ENCODE measurements at regions not wholly inside any gene's neighbourhood (a gene's known extent, or its start where the extent isn't known, plus 50 kb on each side); places are given as distances from the start of the nearest gene placed in this dataset.

GRCh38 chr18:55893948-55894347 lies 306.0 kb upstream of the TCF4 start:
- H3K79me1 ChIP-seq (ENCODE audit: low read depth in 1 of 2, low read length in 2 of 2) = no peaks in the 10 kb centered on the region
- no peak overlapping the region for H4K91ac ChIP-seq (ENCODE audit: insufficient read depth, low read depth, low read length)
- no peak overlapping the region for H4K5ac ChIP-seq (ENCODE audit: low read depth, low read length)
- no peaks in the 10 kb centered on the region for H3K27me3 ChIP-seq (ENCODE audit: control insufficient read depth, insufficient read depth, low read length)
- no peak overlapping the region for H3K4ac ChIP-seq (ENCODE audit: low read depth, low read length)
- intact Hi-C loops (cut with micrococcal nuclease) = no loop called here
- H4K8ac ChIP-seq (ENCODE audit: low read depth in 2 of 2, low read length in 2 of 2) = no peak overlapping the region
- no peak overlapping the region for H2BK5ac ChIP-seq (ENCODE audit: low read depth, low read length, poor library complexity, severe bottlenecking)
- H3K14ac ChIP-seq (replicated peaks; ENCODE audit: low read depth, low read length) = no peak overlapping the region
- 100% methylated on average over 3 of the region's 5 CpGs; no CpG with 5 or more reads in 1 of the 2 experiments for WGBS, 2 experiments (ENCODE audit: extremely low coverage in 2 of 2, insufficient read length in 1 of 2)
- no peak overlapping the region for H3K27ac ChIP-seq (ENCODE audit: insufficient read depth, low read length)
- H3K4me3 ChIP-seq (ENCODE audit: insufficient read depth, low read depth, low read length) = no peak overlapping the region
- H2AK5ac ChIP-seq (ENCODE audit: low read depth, low read length) = no peak overlapping the region
- TF ChIP-seq MAFK (IDR thresholded peaks at IDR 0.05; ENCODE audit: low read depth, low read length) (no peak), CHD1 (IDR thresholded peaks at IDR 0.05; ENCODE audit: low read depth, low read length) (no peak), FOS (IDR thresholded peaks at IDR 0.05; ENCODE audit: low read depth, low read length) (no peak), USF2 (IDR thresholded peaks at IDR 0.05; ENCODE audit: low read depth, low read length) (no peak), POLR2A (IDR thresholded peaks at IDR 0.05; ENCODE audit: low read depth, low read length) (no peak), MAZ (IDR thresholded peaks at IDR 0.05; ENCODE audit: borderline replicate concordance, low read depth, low read length) (no peak), BHLHE40 (IDR thresholded peaks at IDR 0.05; ENCODE audit: low read depth, low read length) (no peak), RCOR1 (IDR thresholded peaks at IDR 0.05; ENCODE audit: insufficient replicate concordance, low read length) (no peak), SMC3 (IDR thresholded peaks at IDR 0.05; ENCODE audit: low read depth, low read length) (no peak), CEBPB (IDR thresholded peaks at IDR 0.05; ENCODE audit: low read depth, low read length) (no peak), CTCF (conservative IDR thresholded peaks at IDR 0.05; ENCODE audit: low read depth, low read length) (no peak), RAD21 (IDR thresholded peaks at IDR 0.05; ENCODE audit: low read length) (no peak)
- TF ChIP-seq, protein P1, sequence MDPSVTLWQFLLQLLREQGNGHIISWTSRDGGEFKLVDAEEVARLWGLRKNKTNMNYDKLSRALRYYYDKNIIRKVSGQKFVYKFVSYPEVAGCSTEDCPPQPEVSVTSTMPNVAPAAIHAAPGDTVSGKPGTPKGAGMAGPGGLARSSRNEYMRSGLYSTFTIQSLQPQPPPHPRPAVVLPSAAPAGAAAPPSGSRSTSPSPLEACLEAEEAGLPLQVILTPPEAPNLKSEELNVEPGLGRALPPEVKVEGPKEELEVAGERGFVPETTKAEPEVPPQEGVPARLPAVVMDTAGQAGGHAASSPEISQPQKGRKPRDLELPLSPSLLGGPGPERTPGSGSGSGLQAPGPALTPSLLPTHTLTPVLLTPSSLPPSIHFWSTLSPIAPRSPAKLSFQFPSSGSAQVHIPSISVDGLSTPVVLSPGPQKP (IDR thresholded peaks at IDR 0.05; ENCODE audit: borderline replicate concordance, low read depth, low read length) = no peak
- no peak overlapping the region for H2BK120ac ChIP-seq (ENCODE audit: low read depth, low read length)
- H3K9me3 ChIP-seq (ENCODE audit: control insufficient read depth, insufficient read depth, low read length) = no peaks in the 10 kb centered on the region
- dilution Hi-C loops (cut with HindIII; ENCODE audit: low sequenced_read_pairs, unreplicated experiment) = no loop called here
- in situ Hi-C loops (cut with MboI; ENCODE audit: low sequenced_read_pairs) = no loop called here
- no peak overlapping the region for H2BK15ac ChIP-seq (ENCODE audit: low read depth, low read length)
- H2AK9ac ChIP-seq (replicated peaks; ENCODE audit: low read depth, low read length, poor library complexity) = no peak overlapping the region
- no peak overlapping the region for H3K9ac ChIP-seq (ENCODE audit: low read depth, low read length)
- H3K9me1 ChIP-seq (ENCODE audit: insufficient read depth, low read length) = no peaks in the 10 kb centered on the region
- no peaks in the 10 kb centered on the region for H3K36me3 ChIP-seq (ENCODE audit: control insufficient read depth, insufficient read depth, low read length)
- no peak overlapping the region for H2AFZ ChIP-seq (replicated peaks; ENCODE audit: low read length, poor library complexity)
- POLR2A ChIA-PET (ENCODE audit: unreplicated experiment) = no interaction called here
- CTCF ChIA-PET = no interaction called here
- H2BK20ac ChIP-seq (ENCODE audit: low read depth, low read length) = no peak overlapping the region
- DNase-seq (no peak), ATAC-seq (ENCODE audit: low read depth) (no peak)
- H3K56ac ChIP-seq (ENCODE audit: extremely low read depth, insufficient read depth, low read length) = no peak overlapping the region
- H3K4me1 ChIP-seq (ENCODE audit: control insufficient read depth, insufficient read depth, low read length) = no peaks in the 10 kb centered on the region
- no peak overlapping the region for H3K4me2 ChIP-seq (ENCODE audit: low read depth, low read length)
- no peaks in the 10 kb centered on the region for H4K20me1 ChIP-seq (ENCODE audit: insufficient read depth, low read length)
- H3K18ac ChIP-seq (ENCODE audit: low read depth, low read length) = no peak overlapping the region
- no peak overlapping the region for H3K23ac ChIP-seq (ENCODE audit: low read depth, low read length)
- BruUV-seq (replicated peaks) = no TSS peak

Data from IMR-90 (cell line).